ENCODE measurements at regions not wholly inside any gene's neighbourhood (a gene's known extent, or its start where the extent isn't known, plus 50 kb on each side); places are given as distances from the start of the nearest gene placed in this dataset.

- no peak overlapping the region for H3K4me3 ChIP-seq (replicated peaks in 1 of 3; ENCODE audit: insufficient read depth in 1 of 3, low read depth in 2 of 3, low read length in 3 of 3)
- intact Hi-C loops (cut with micrococcal nuclease; ENCODE audit: unreplicated experiment) (no loop called here), in situ Hi-C loops (cut with HindIII; ENCODE audit: extremely low pct_ligation_motif_present, low pct_unique_long_range_greater_than_20kb) (no loop called here)
- ATAC-seq (no peak), DNase-seq (ENCODE audit: low spot score) (no peak), FAIRE-seq (no peak)
- no peaks in the 10 kb centered on the region for H4K20me1 ChIP-seq (ENCODE audit: insufficient read depth, low read length)
- H3K36me3 ChIP-seq (replicated peaks in 1 of 2; ENCODE audit: control insufficient read depth in 1 of 2, insufficient read depth in 2 of 2, low read length in 2 of 2): no peaks in the 10 kb centered on the region
- ChIA-PET POLR2A (no interaction called here), CTCF (ENCODE audit: low intra/inter-chr PET ratio, low total read pairs) (no interaction called here)
- no peak overlapping the region for H3K9ac ChIP-seq (ENCODE audit: insufficient read depth, low read depth, low read length)
- TF ChIP-seq ZNF879 (CRISPR knock-in tag; IDR thresholded peaks at IDR 0.05) (no peak), ZNF335 (CRISPR knock-in tag; IDR thresholded peaks at IDR 0.05) (no peak), POLR2G (IDR thresholded peaks at IDR 0.05; ENCODE audit: low read depth, low read length) (no peak), MXD3 (CRISPR knock-in tag; IDR thresholded peaks at IDR 0.05) (no peak), RCOR2 (CRISPR knock-in tag; IDR thresholded peaks at IDR 0.05) (no peak), KDM1A (CRISPR knock-in tag; IDR thresholded peaks at IDR 0.05) (no peak)
- TF ChIP-seq, protein P1, sequence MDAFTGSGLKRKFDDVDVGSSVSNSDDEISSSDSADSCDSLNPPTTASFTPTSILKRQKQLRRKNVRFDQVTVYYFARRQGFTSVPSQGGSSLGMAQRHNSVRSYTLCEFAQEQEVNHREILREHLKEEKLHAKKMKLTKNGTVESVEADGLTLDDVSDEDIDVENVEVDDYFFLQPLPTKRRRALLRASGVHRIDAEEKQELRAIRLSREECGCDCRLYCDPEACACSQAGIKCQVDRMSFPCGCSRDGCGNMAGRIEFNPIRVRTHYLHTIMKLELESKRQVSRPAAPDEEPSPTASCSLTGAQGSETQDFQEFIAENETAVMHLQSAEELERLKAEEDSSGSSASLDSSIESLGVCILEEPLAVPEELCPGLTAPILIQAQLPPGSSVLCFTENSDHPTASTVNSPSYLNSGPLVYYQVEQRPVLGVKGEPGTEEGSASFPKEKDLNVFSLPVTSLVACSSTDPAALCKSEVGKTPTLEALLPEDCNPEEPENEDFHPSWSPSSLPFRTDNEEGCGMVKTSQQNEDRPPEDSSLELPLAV (CRISPR knock-in tag; conservative IDR thresholded peaks at IDR 0.05; ENCODE audit: low read depth): no peak
- TF ChIP-seq, protein P2, sequence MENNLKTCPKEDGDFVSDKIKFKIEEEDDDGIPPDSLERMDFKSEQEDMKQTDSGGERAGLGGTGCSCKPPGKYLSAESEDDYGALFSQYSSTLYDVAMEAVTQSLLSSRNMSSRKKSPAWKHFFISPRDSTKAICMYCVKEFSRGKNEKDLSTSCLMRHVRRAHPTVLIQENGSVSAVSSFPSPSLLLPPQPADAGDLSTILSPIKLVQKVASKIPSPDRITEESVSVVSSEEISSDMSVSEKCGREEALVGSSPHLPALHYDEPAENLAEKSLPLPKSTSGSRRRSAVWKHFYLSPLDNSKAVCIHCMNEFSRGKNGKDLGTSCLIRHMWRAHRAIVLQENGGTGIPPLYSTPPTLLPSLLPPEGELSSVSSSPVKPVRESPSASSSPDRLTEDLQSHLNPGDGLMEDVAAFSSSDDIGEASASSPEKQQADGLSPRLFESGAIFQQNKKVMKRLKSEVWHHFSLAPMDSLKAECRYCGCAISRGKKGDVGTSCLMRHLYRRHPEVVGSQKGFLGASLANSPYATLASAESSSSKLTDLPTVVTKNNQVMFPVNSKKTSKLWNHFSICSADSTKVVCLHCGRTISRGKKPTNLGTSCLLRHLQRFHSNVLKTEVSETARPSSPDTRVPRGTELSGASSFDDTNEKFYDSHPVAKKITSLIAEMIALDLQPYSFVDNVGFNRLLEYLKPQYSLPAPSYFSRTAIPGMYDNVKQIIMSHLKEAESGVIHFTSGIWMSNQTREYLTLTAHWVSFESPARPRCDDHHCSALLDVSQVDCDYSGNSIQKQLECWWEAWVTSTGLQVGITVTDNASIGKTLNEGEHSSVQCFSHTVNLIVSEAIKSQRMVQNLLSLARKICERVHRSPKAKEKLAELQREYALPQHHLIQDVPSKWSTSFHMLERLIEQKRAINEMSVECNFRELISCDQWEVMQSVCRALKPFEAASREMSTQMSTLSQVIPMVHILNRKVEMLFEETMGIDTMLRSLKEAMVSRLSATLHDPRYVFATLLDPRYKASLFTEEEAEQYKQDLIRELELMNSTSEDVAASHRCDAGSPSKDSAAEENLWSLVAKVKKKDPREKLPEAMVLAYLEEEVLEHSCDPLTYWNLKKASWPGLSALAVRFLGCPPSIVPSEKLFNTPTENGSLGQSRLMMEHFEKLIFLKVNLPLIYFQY (CRISPR knock-in tag; IDR thresholded peaks at IDR 0.05; ENCODE audit: borderline replicate concordance): no peak
- TF ChIP-seq, protein P3, sequence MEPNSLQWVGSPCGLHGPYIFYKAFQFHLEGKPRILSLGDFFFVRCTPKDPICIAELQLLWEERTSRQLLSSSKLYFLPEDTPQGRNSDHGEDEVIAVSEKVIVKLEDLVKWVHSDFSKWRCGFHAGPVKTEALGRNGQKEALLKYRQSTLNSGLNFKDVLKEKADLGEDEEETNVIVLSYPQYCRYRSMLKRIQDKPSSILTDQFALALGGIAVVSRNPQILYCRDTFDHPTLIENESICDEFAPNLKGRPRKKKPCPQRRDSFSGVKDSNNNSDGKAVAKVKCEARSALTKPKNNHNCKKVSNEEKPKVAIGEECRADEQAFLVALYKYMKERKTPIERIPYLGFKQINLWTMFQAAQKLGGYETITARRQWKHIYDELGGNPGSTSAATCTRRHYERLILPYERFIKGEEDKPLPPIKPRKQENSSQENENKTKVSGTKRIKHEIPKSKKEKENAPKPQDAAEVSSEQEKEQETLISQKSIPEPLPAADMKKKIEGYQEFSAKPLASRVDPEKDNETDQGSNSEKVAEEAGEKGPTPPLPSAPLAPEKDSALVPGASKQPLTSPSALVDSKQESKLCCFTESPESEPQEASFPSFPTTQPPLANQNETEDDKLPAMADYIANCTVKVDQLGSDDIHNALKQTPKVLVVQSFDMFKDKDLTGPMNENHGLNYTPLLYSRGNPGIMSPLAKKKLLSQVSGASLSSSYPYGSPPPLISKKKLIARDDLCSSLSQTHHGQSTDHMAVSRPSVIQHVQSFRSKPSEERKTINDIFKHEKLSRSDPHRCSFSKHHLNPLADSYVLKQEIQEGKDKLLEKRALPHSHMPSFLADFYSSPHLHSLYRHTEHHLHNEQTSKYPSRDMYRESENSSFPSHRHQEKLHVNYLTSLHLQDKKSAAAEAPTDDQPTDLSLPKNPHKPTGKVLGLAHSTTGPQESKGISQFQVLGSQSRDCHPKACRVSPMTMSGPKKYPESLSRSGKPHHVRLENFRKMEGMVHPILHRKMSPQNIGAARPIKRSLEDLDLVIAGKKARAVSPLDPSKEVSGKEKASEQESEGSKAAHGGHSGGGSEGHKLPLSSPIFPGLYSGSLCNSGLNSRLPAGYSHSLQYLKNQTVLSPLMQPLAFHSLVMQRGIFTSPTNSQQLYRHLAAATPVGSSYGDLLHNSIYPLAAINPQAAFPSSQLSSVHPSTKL (CRISPR knock-in tag; IDR thresholded peaks at IDR 0.05): no peak
- H3K79me2 ChIP-seq (ENCODE audit: insufficient read depth, low read length): no peaks in the 10 kb centered on the region
- WGBS (ENCODE audit: low lambda C conversion rate): 19% methylated on average over 3 of the region's 3 CpGs
- H3K27me3 ChIP-seq (ENCODE audit: control insufficient read depth in 1 of 2, insufficient read depth in 2 of 2, low read length in 2 of 2): peaks cover 2 to 40% of the 10 kb centered on the region in 2 experiments; a peak in 3 of 5 replicates
- no peak overlapping the region for H2AFZ ChIP-seq (ENCODE audit: low read length)
- no TSS peak for BruUV-seq (replicated peaks)
- peaks cover 5% of the 10 kb centered on the region; the same call in 1 of the 2 replicates for H3K4me1 ChIP-seq (ENCODE audit: insufficient read depth, low read length)
- no peaks in the 10 kb centered on the region for H3K9me3 ChIP-seq (ENCODE audit: low read length)
- H3K27ac ChIP-seq (ENCODE audit: extremely low read length, insufficient read depth, low read length): no peak overlapping the region
- H3K4me2 ChIP-seq (ENCODE audit: low read depth, low read length): no peak overlapping the region
Observed at GRCh38 chr2:200725596-200725995, 86.1 kb upstream of the BZW1 start.

All from HepG2 (cell line).